GM12892 (cell line): ENCODE measurements at regions not wholly inside any gene's neighbourhood (a gene's known extent, or its start where the extent isn't known, plus 50 kb on each side); places are given as distances from the start of the nearest gene placed in this dataset.

ENCODE experiments used
- POLR2A ChIP-seq: IDR thresholded peaks from 2 replicates; pipeline ENCODE4 v1.6.1; 2011; ENCODE audit warnings: low read depth, low read length, control low read depth
- POLR2AphosphoS5 ChIP-seq: IDR thresholded peaks from 2 replicates; pipeline ENCODE4 v1.6.1; 2011; ENCODE audit warnings: low read depth, low read length, control low read depth
- TAF1 ChIP-seq: IDR thresholded peaks from 2 replicates; pipeline ENCODE4 v1.6.1; 2011; ENCODE audit warnings: low read depth, mild to moderate bottlenecking, control low read depth, low read length, borderline replicate concordance

DNA sequence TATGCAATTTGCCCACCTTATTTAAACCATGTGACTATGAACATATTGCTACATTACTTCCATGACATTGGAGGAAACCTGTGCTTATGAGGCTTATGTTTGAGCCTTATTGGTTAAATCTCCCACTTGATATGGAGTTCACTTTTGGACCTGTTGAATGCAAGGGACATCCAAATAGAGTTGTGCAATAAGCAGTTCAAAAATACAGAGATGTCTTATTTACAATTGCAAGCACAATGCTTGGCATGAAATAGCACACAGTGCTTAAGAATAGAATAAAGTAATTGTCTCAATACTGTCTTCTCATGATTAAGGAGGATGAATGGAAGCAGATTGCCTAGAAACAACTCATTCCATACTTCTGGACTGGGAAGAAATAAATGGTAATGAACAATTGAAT, 793.5 kb downstream of the METTL4 start:
- TF ChIP-seq POLR2A, result no peak
- no peak for TF ChIP-seq POLR2AphosphoS5
- no peak for TF ChIP-seq TAF1
